Heart left ventricle (tissue), 16 donors: ENCODE measurements at regions not wholly inside any gene's neighbourhood (a gene's known extent, or its start where the extent isn't known, plus 50 kb on each side); places are given as distances from the start of the nearest gene placed in this dataset.
"Not testable (repeated sequence)": the region's sequence is repeated elsewhere in the genome, so short reads cannot be mapped to it uniquely, and the experiment has no call there.

ENCODE experiments used
- ATAC-seq, 4 donors: fragments of 200-7000 bp; cut with Tn5 transposase; one replicate each; pipeline ENCODE4 v1.9.1; 2020 to 2022; ENCODE audit warnings: moderate library complexity in 4 of 4, mild to moderate bottlenecking in 3 of 4, moderate number of reproducible peaks in 1 of 4
- DNase-seq, 5 donors: peaks; one replicate each; pipeline ENCODE4 v3.0.0-alpha.2; 2020
- H3K27ac ChIP-seq, 12 donors: fragments of 200-600 bp; sonication (generic) in 4 of 12; one replicate each; pipeline versions ENCODE4 v1.5.0 to v1.8.0; 2016 to 2022; ENCODE audit warnings: mild to moderate bottlenecking in 2 of 12
- H3K27me3 ChIP-seq, 9 donors: fragments of 200-600 bp; sonication (generic) in 2 of 9; one replicate each; pipeline versions ENCODE4 v1.5.1 to v1.8.0; 2016 to 2022; ENCODE audit warnings: mild to moderate bottlenecking in 3 of 9
- H3K36me3 ChIP-seq, 9 donors: fragments of 200-600 bp; sonication (generic) in 2 of 9; one replicate each; pipeline versions ENCODE4 v1.5.0 to v1.8.0; 2018 to 2022; ENCODE audit warnings: mild to moderate bottlenecking in 2 of 9
- H3K4me1 ChIP-seq, 12 donors: fragments of 200-600 bp; sonication (generic) in 4 of 12; one replicate each; pipeline versions ENCODE4 v1.5.0 to v1.8.0; 2016 to 2022; ENCODE audit warnings: mild to moderate bottlenecking in 3 of 12
- H3K4me3 ChIP-seq, 12 donors: fragments of 200-600 bp; sonication (generic) in 4 of 12; one replicate each; pipeline versions ENCODE4 v1.5.0 to v1.8.0; 2017 to 2022; ENCODE audit warnings: mild to moderate bottlenecking in 9 of 12, moderate library complexity in 4 of 12
- H3K9me3 ChIP-seq, 12 donors: fragments of 200-600 bp; sonication (generic) in 4 of 12; one replicate each; pipeline versions ENCODE4 v1.5.0 to v1.8.0; 2016 to 2022; ENCODE audit warnings: mild to moderate bottlenecking in 1 of 12
- CTCF ChIP-seq, 12 donors: fragments of 200-600 bp; sonication (generic) in 4 of 12; IDR thresholded peaks; one replicate each; pipeline versions ENCODE4 v1.5.0 to v1.8.0; 2018 to 2022; ENCODE audit warnings: antibody characterized with exemption in 12 of 12, mild to moderate bottlenecking in 5 of 12
- POLR2A ChIP-seq, 2 donors: fragments of 450-650 bp; IDR thresholded peaks; one replicate each; pipeline ENCODE4 v1.6.1; 2017; ENCODE audit warnings: antibody characterized with exemption in 2 of 2, mild to moderate bottlenecking in 2 of 2, moderate library complexity in 2 of 2
- WGBS, 4 donors: extraction: QIAGEN DNeasy Blood & Tissue Kit in 2 of 4; methylation state at CpG; one replicate each; pipeline versions ENCODE4 v1.1.5 to v1.1.7; 2013 to 2018; 5-methylcytosine and 5-hydroxymethylcytosine counted together
- intact Hi-C, 10 donors: fragments of 100-400 bp; cut with DNase I; formaldehyde crosslinking; loops; one replicate each; pipeline versions ENCODE4 v1.11.1 to v1.14.2; 2022
- donor health status: ischemic (EF 13 %, LVEDD 7.1; RV severe dilation, severe dysfunction).
- donor health status: healthy with polysubstance abuse.
- donor health status: DM: no; HTN: yes; CAD: no.
- donor health status: DM: no; HTN: no; CAD: no.
- donor health status: ischemic (EF 25% LVEDD 6.9; RV normal size, moderate dysfunction).
- donor health status: ischemic (EF 25% LVEDD 5.7; RV mildly dilated, moderate dysfunction).
- donor health status: healthy.
- donor health status: DM: yes; HTN: yes; CAD: no.
- donor health status: ischemic (EF 35%, LVEDD 5.7; RV mildly dilated, moderate dysfunction).
- donor health status: nonischemic (EF 11% LVEDD 7.7; RV severe dilation, severe dysfunction).
- donor health status: DM: yes; HTN: yes; CAD: no.
- donor health status: PGD.
- donor health status: ischemic (EF 29% LVEDD 5.4; RV normal size, mild dysfunction).
- donor health status: nonischemic (EF 23%, LVEDD 6.1; RV moderate dilation, normal function).

- H3K27me3 ChIP-seq, result no peaks in the 10 kb centered on the region
- ATAC-seq (no peak), DNase-seq (no peak)
- WGBS, 4 donors, result 55 to 74% (median 60%) methylated on average over 3 of the region's 3 CpGs
- no peak overlapping the region for H3K27ac ChIP-seq
- peaks cover 0 to 5% (median 0%) of the 10 kb centered on the region in 12 donors for H3K4me1 ChIP-seq
- H3K36me3 ChIP-seq, result no peaks in the 10 kb centered on the region
- intact Hi-C loops, result no loop called here
- TF ChIP-seq CTCF (IDR thresholded peaks at IDR 0.05) (no peak), POLR2A (IDR thresholded peaks at IDR 0.05) (no peak)
- peaks cover 0 to 3% (median 0%) of the 10 kb centered on the region in 12 donors for H3K9me3 ChIP-seq
- H3K4me3 ChIP-seq, result no peak overlapping the region
Measured at GRCh38 chr6:55931101-55931500, 55.7 kb upstream of the BMP5 start.

GRCh38 chr6:55927713-55928112, 52.3 kb upstream of the BMP5 start:
- H3K27ac ChIP-seq, ATAC-seq, H3K4me1 ChIP-seq, intact Hi-C loops, H3K36me3 ChIP-seq, H3K27me3 ChIP-seq, H3K9me3 ChIP-seq, H3K4me3 ChIP-seq, DNase-seq: not testable (repeated sequence)
- 73 to 89% (median 79%) methylated on average over 2 of the region's 2 CpGs for WGBS, 4 donors

GRCh38 chr6:55925292-55925691, 49.9 kb upstream of the BMP5 start:
- intact Hi-C loops, result no loop called here
- H3K36me3 ChIP-seq, result no peaks in the 10 kb centered on the region
- no peak overlapping the region for H3K4me3 ChIP-seq
- no peak for DNase-seq
- no peaks in the 10 kb centered on the region for H3K4me1 ChIP-seq
- no peaks in the 10 kb centered on the region for H3K27me3 ChIP-seq
- no peak overlapping the region for H3K27ac ChIP-seq
- peaks cover 0 to 8% (median 0%) of the 10 kb centered on the region in 12 donors for H3K9me3 ChIP-seq
- no peak for ATAC-seq
- no peak for TF ChIP-seq POLR2A (IDR thresholded peaks at IDR 0.05)
- TF ChIP-seq CTCF (IDR thresholded peaks at IDR 0.05), result no peak
- 86 to 97% (median 88%) methylated on average over 1 of the region's 1 CpG for WGBS, 4 donors
